IPS DF 4.7 (cell line): ENCODE measurements at regions not wholly inside any gene's neighbourhood (a gene's known extent, or its start where the extent isn't known, plus 50 kb on each side); places are given as distances from the start of the nearest gene placed in this dataset.

Experiments
- DNase-seq: peaks from one replicate; pipeline ENCODE4 v3.0.0-alpha.2; 2013; ENCODE audit warnings: low spot score; ENCODE audit errors: extremely low read depth

- no peak for DNase-seq
Measured at GRCh38 chrX:110408949-110409588, 50.4 kb downstream of the RTL9 start.

- no peak for DNase-seq
Measured at GRCh38 chrX:110409925-110410324, 51.3 kb downstream of the RTL9 start.

- no peak for DNase-seq
Measured at GRCh38 chrX:110410603-110411002, 52.0 kb downstream of the RTL9 start.

- DNase-seq: peak; percentile 36
Measured at GRCh38 chrX:110412971-110413726, 54.5 kb downstream of the RTL9 start.

- DNase-seq: no peak
Measured at GRCh38 chrX:110413727-110414124, 55.1 kb downstream of the RTL9 start.

GRCh38 chrX:110414273-110414672 is 55.6 kb downstream of the RTL9 start:
- DNase-seq: no peak

GRCh38 chrX:110414679-110415439 is 56.2 kb downstream of the RTL9 start:
- DNase-seq: no peak

- DNase-seq: no peak
Measured at GRCh38 chrX:110415440-110416170, 57.0 kb downstream of the RTL9 start.

GRCh38 chrX:110417128-110417527 is 58.5 kb downstream of the RTL9 start:
- no peak for DNase-seq

- no peak for DNase-seq
Measured at GRCh38 chrX:110418316-110419235, 59.9 kb downstream of the RTL9 start.

- no peak for DNase-seq
Measured at GRCh38 chrX:110419512-110419911, 60.9 kb downstream of the RTL9 start.

GRCh38 chrX:110420771-110421499 is 62.3 kb downstream of the RTL9 start:
- DNase-seq: no peak

GRCh38 chrX:110421500-110422455 is 63.1 kb downstream of the RTL9 start:
- no peak for DNase-seq

GRCh38 chrX:110425222-110426154 is 66.8 kb downstream of the RTL9 start:
- DNase-seq: no peak

GRCh38 chrX:110426155-110426504 is 67.5 kb downstream of the RTL9 start:
- no peak for DNase-seq

GRCh38 chrX:110427076-110427475 is 68.4 kb downstream of the RTL9 start:
- DNase-seq: no peak

GRCh38 chrX:110428144-110428543 is 69.5 kb downstream of the RTL9 start:
- DNase-seq: no peak
